ENCODE measurements at regions not wholly inside any gene's neighbourhood (a gene's known extent, or its start where the extent isn't known, plus 50 kb on each side); places are given as distances from the start of the nearest gene placed in this dataset.

DNA sequence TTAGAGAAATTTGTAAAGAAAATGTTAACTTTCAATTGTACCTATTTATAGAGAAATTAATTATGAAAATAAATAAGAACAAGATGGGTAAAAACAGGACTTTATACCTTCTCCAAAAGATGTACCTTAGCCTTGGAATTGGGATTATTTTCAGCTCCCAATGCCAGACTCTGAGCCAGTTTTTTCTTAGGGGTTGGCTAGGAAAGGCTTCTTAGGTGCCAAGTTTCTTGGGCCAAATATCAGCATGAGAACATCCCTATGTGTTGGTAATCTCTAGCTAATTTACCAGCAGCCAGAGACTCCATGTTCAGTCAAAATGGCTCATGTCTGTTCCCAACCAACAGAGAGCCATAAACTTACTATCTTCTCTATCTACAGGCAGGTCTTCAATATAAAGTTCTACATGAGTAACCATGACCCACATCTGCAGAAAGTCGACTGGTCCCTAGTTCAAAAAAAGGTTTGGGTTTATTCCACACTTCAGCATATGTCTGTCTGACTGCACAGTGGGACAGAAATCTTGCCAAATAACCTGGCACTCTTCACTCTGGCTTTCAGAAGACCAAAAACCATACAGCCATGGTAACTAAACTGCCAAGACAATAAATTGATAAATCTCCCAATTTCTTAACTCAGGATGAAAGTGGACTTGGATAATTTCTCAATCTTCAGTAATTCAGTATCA, 380.5 kb upstream of the RASGEF1B start:
- intact Hi-C loops (cut with DNase I; ENCODE audit: low total_unique reads): no loop called here
- no peak for DNase-seq
- Histone ChIP-seq H3K27me3 (replicated peaks in 1 of 7) (no peaks in the 10 kb centered on the region), H3K36me3 (no peaks in the 10 kb centered on the region), H3K27ac (no peak overlapping the region), H3K4me3 (no peak overlapping the region), H3K9me3 (peaks cover 0 to 22% (median 18%) of the 10 kb centered on the region in 8 donors), H3K4me1 (no peaks in the 10 kb centered on the region)
- 69 to 95% (median 84%) methylated on average over 1 of the region's 1 CpG for WGBS, 5 donors
- TF ChIP-seq, protein P1, sequence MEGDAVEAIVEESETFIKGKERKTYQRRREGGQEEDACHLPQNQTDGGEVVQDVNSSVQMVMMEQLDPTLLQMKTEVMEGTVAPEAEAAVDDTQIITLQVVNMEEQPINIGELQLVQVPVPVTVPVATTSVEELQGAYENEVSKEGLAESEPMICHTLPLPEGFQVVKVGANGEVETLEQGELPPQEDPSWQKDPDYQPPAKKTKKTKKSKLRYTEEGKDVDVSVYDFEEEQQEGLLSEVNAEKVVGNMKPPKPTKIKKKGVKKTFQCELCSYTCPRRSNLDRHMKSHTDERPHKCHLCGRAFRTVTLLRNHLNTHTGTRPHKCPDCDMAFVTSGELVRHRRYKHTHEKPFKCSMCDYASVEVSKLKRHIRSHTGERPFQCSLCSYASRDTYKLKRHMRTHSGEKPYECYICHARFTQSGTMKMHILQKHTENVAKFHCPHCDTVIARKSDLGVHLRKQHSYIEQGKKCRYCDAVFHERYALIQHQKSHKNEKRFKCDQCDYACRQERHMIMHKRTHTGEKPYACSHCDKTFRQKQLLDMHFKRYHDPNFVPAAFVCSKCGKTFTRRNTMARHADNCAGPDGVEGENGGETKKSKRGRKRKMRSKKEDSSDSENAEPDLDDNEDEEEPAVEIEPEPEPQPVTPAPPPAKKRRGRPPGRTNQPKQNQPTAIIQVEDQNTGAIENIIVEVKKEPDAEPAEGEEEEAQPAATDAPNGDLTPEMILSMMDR (IDR thresholded peaks at IDR 0.05 in 8 of 11, conservative IDR thresholded peaks at IDR 0.05 in 3 of 11): no peak
- no peak for TF ChIP-seq POLR2AphosphoS5 (IDR thresholded peaks at IDR 0.05)
- TF ChIP-seq POLR2A (IDR thresholded peaks at IDR 0.05): no peak

DNA sequence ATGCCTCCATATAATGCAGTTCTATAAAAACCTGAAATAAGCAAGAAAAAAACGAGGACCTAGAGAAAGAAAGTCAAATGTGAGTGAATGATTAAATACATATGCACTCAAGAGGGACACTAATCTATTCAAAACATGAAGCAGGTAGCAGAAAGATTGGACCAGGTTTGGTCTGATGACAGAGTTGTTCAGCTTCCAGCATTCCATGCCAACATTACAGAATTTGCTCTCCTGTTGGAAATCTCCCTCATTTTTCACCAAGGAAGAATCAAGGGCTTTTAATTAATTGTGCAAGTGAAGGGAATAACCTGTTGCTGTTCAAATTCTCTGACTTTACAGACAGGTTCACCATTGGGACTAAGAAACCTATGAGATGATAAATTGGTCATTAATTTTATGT, 379.0 kb upstream of the RASGEF1B start:
- no peaks in the 10 kb centered on the region for H3K27me3 ChIP-seq (replicated peaks in 1 of 7)
- no peak overlapping the region for H3K27ac ChIP-seq
- H3K4me3 ChIP-seq: no peak overlapping the region
- DNase-seq: no peak
- 42 to 68% (median 54%) methylated on average over 1 of the region's 1 CpG for WGBS, 5 donors
- H3K36me3 ChIP-seq: no peaks in the 10 kb centered on the region
- H3K4me1 ChIP-seq: no peaks in the 10 kb centered on the region
- peaks cover 0 to 22% (median 18%) of the 10 kb centered on the region in 8 donors for H3K9me3 ChIP-seq
- intact Hi-C loops (cut with DNase I; ENCODE audit: low total_unique reads): no loop called here
- TF ChIP-seq POLR2A (IDR thresholded peaks at IDR 0.05): no peak
- no peak for TF ChIP-seq POLR2AphosphoS5 (IDR thresholded peaks at IDR 0.05)
- TF ChIP-seq, protein P1 (IDR thresholded peaks at IDR 0.05 in 8 of 11, conservative IDR thresholded peaks at IDR 0.05 in 3 of 11): no peak

DNA sequence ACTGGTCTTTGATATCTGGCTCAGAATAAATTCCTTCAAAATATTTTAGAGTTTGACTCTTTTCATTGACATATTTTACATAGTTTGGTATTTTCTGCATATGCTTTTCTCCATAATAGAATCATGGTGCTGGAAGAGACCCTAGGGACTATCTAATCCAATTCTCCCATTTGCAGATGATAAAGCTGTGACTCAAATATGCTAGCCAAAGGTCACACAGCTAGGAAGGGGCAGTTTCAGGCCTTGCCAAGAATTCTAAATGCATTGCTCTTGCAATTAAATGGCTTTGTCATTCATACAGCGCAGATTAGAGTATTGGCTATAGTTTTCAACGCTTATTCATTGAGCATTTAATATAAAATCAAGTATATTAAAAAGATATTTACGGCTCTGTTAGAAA, 374.1 kb upstream of the RASGEF1B start:
- no peak overlapping the region for H3K4me3 ChIP-seq
- no peak for DNase-seq
- no peak overlapping the region for H3K27ac ChIP-seq
- no peak for TF ChIP-seq POLR2A (IDR thresholded peaks at IDR 0.05)
- no peak for TF ChIP-seq POLR2AphosphoS5 (IDR thresholded peaks at IDR 0.05)
- TF ChIP-seq, protein P1 (IDR thresholded peaks at IDR 0.05 in 8 of 11, conservative IDR thresholded peaks at IDR 0.05 in 3 of 11): no peak
- intact Hi-C loops (cut with DNase I; ENCODE audit: low total_unique reads): loop anchor here (5.0 to 10.0 kb wide), 3 partner anchors 359 to 419 kb away; no protein-coding TSS in a partner anchor
- H3K4me1 ChIP-seq: peaks cover 0 to 7% (median 0%) of the 10 kb centered on the region in 6 donors
- no peaks in the 10 kb centered on the region for H3K36me3 ChIP-seq
- H3K9me3 ChIP-seq: no peaks in the 10 kb centered on the region
- WGBS, 5 donors: 59 to 94% (median 82%) methylated on average over 3 of the region's 3 CpGs
- H3K27me3 ChIP-seq (replicated peaks in 1 of 7): no peaks in the 10 kb centered on the region

DNA sequence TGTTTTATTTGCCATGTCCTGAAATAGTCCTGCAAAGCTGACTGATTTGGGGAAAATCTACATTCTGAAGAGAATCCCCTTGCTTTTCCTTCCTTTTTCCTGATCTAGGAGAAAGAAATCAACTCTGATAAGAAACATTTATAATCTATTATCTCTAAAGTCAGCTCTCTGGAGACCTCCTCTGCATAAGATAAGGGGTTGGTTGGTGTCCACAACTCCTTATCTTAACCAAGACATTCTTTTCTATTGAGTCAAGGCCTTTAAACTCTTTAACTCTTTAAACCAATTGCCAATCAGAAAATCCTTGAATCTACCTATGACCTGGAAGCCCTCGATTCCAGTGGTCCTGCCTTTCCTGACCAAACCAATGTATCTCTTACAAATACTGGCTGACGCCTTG, 373.6 kb upstream of the RASGEF1B start:
- intact Hi-C loops (cut with DNase I; ENCODE audit: low total_unique reads): loop anchor here (5.0 to 10.0 kb wide), 3 partner anchors 360 to 420 kb away; no protein-coding TSS in a partner anchor
- DNase-seq: no peak
- peaks cover 0 to 7% (median 0%) of the 10 kb centered on the region in 6 donors for H3K4me1 ChIP-seq
- H3K9me3 ChIP-seq: no peaks in the 10 kb centered on the region
- TF ChIP-seq POLR2A (IDR thresholded peaks at IDR 0.05) (no peak), POLR2AphosphoS5 (IDR thresholded peaks at IDR 0.05) (no peak)
- TF ChIP-seq, protein P1 (IDR thresholded peaks at IDR 0.05 in 8 of 11, conservative IDR thresholded peaks at IDR 0.05 in 3 of 11): no peak
- WGBS, 5 donors: 75 to 85% (median 76%) methylated on average over 2 of the region's 2 CpGs
- H3K4me3 ChIP-seq: no peak overlapping the region
- no peaks in the 10 kb centered on the region for H3K27me3 ChIP-seq (replicated peaks in 1 of 7)
- H3K36me3 ChIP-seq: no peaks in the 10 kb centered on the region
- no peak overlapping the region for H3K27ac ChIP-seq

Data from spleen (tissue), 11 donors.